ENCODE measurements at regions not wholly inside any gene's neighbourhood (a gene's known extent, or its start where the extent isn't known, plus 50 kb on each side); places are given as distances from the start of the nearest gene placed in this dataset.
"Not testable (repeated sequence)": the region's sequence is repeated elsewhere in the genome, so short reads cannot be mapped to it uniquely, and the experiment has no call there.

DNA sequence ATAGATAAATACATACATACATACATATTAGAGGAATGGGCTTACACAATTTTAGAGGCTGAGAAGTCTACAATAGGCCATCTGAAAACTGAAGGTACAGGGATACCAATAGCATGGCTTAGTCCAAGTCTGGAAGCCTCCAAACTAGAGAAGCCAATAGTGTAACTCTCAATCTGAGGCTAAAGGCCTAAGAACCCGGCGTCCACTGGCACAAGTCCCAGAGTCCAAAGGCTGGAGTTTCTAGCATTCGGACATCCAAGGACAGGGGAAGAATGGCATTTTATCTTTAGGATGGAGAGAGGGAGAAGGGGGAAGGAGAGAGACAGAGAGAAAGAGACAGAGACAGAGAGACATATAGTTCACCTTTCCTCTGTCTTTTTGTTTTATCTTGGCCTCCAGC, 63.7 kb upstream of the SYT4 start:
- DNase-seq, result no peak

DNA sequence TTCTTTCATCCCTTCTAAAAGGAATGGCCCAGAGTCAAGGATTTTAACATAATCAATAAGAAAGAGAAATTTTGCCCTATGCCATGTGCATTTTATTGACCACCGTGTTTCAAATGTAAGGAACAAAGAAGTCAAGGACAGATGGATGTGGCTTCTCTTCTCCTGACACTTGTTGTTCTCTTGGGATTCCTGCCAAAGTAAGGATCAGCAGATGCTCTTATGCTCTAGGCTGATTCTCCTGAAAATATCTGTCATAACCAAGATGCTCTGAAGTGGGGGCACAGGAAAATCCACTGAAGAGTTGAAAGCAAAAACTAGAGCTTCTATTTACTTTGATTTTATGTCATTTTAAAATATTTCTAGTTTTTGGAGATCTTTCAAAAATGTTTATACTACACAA, 72.9 kb upstream of the SYT4 start:
- no peak for DNase-seq

DNA sequence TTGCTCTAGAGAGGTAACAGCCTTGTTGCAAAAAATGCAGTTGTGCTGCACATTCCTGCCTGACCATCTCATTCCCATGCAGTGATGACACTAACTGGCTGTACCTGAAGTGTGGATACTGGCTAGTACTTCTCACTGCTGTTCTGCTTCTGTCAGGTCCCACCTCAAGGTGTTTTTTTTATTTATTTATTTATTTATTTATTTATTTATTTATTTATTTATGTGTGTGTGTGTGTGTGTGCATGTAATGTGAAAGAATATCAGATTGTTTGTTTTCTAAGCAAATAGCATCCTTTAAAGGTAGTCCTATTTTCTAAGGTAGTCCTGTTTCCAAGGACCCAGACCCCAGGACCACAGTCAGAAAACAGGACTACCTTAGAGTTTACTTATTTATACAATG, 87.2 kb upstream of the SYT4 start:
- DNase-seq, result no peak

DNA sequence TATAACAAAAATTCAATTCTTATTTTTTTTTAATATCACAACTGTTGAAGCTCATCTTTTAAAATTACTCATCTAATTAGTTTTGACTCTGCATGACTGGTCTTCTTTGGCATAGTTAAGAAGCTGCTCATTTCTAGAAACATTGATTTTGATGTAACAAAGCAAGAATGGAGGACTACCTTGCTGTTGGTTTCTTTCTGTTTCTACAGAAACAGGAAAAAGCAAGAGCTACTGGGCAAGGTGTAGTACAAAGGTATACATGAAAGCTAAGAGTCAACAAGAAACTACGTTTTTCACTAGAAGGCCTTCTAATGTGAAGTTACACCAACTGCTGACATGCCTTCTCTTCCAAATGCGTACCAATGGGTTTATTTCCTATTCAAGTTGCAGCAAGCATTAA, 90.6 kb upstream of the SYT4 start:
- DNase-seq, result no peak

DNA sequence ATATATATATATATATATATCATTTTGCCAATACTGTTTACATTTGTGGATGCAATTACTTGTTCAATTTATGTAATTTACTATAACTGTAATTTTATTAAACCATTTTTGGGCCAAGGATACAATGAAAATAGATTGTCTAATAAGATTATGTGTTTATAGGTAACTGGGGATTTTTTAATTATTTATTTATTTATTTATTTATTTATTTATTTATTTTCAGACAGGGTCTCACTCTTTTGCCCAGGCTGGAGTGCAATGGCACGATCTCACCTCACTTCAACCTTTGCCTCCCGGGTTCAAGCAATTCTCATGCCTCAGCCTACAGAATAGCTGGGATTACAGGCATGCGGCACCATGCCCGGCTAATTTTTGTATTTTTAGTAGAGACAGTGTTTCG, 92.0 kb upstream of the SYT4 start:
- DNase-seq, result not testable (repeated sequence)

DNA sequence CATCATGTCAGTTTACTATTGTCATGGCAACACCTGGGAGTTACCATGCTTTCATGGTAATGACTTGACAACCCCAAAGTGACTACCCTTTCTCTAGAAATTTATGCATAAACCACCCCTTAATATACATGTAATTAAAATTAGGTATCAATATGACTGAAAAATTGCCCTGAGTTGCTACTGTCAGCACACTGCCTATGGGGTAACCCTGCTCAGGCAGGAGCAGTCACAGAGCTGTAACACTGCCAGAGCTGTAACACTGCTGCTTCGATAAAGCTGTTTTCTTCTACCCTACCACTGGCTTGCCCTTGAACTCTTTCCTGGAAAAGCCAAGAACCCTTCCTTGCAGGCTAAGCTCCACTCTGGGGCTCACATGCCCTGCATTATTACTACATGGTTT, 95.5 kb upstream of the SYT4 start:
- DNase-seq, result no peak

DNA sequence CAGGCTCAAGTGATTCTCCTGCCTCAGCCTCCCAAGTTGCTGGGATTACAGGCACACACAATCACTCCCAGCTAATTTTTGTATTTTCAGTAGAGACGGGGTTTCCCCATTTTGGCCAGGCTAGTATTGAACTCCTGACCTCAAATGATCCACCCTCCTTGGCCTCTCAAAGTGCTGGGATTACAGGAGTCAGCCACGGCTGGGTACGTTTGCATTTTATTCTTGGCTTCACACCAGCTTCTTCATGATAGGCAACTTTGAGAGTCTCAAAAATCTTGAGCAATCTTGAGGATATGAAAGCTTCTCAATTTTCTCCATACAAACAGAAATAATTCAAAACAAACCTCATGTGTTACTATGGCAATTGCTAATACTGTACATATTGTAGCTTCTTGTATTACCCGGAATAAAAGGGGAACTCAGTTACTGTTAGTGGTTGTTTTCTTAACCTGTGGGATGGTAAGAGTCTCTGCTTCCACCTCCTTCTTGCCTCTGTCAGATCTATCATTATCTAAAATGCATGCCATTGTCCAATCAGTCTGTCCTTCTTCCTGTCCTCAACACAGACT, 102.9 kb upstream of the SYT4 start:
- DNase-seq, result no peak

DNA sequence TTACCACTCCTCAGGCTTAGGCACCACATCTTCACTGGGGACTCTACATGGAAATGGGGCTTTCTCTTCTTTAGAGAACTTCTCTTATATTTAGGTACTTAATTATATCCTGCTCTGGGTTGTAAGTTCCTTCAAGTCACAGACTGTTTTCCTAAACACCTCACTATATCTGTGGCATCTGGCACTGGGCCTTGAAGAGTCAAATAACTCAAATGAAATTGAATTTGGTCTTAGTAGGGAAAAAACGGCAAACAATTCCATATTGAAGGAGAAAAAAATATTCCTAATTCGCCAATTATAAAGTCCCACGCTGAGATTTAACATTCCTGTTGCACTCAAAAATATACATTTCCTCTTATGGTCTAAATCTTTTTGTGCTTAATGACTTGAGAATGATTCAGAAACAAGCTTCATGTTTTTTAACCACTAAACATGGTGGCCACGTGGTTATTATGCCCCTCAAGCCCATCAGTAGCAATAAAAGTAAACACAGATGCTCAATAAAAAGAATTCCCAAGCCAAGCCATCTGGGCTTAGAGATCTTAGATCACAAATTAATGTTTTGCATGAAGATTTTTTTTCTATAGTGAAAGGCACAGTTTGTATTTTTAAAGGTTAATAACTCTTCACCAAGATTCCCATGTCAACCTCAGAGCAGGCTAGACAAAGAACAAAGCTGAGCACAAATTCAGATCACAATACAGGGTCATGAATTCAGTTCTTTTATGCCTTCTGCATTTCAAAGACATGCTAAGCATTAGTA, 105.5 kb upstream of the SYT4 start:
- no peak for DNase-seq

DNA sequence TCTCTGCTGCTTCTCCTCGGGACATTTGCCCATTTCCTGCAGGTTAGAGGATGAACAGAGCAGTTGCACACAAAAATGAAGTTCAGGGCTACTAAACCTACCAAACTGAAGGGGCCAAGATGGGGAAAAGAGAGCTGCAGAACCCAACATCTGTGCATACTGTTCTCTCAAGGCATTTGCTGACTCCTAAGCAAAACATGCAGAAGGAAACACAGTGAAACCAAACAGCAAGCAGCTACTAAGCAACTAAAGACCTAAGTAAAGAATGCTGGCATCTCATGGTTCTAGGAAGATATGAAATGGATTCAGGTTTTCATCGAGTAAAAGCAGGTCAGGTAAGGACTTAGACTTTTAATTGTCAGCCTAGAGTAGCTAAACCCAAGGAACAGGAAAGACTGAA, 111.9 kb upstream of the SYT4 start:
- DNase-seq, result no peak

DNA sequence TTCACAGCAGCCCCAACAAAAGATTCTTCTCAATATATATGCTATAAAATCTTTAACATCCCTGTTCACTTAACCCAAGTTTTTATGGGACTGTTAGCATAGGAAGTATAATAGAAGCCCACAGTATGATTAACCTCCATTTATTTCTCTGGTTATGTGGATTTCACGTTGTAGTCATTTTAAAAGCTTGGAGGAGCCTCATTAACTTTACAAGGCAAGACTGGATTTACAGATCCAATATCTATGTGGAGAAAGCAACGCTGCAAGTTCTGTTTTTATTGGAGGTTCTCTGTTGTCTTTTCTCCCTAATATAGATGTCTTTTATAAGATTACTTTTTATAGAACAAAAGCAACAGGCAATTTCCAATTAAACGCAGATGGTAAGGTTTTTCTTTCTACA, 114.9 kb upstream of the SYT4 start:
- DNase-seq, result no peak

DNA sequence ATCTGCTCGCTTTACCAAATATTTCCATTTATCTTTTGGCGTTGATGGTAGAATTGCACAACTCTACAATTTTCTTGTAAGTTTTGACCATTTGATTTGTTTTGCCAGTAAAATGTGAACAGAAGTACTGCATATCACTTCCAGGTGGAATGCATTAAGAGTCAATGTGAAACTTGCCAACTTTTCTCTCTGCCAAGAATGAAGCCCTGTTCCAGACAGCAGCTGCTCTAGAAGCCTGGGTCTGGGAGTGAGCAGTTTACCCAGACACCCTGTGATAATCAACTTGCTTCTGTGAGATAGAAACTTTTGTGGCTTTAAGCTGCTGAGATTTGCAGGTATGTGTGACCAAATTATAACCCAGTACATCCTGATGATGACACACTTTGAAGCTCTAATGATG, 115.9 kb upstream of the SYT4 start:
- no peak for DNase-seq

DNA sequence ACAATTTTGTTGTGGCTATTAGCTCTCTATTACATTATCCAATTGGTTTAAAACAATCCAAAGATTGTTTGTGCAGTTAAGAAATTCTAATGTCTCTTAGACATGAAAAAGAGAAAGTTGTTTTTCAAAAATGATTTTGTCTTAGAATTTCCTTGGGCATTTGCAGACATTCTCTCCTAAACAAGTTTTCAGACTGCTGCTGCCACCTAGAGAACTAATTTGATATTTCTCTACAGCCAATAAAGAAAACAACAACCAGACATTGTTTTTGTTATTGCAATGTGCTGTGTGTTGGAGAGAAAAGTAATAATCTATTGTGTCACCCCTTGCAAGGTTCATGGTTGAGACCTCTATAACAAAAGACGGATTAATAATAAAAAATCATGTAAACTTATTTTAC, 119.0 kb upstream of the SYT4 start:
- no peak for DNase-seq

DNA sequence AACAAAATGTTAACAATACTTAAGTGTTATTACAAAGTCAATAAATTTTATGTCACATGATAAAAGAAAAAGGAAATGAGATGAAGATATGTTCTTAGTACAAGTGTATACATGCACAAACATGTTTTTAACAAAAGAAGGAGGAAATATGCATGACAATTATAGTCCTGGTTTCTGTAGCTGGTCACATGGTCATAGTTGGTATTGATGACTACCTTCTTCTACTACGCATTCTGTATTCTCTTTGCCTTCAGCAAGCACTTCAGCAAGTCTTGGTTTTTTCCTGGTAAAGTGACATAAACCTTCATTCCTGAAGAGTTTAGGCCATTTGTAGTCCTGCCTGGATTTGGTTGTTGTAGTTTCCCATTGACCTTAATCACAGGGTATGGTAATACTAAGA, 121.3 kb upstream of the SYT4 start:
- DNase-seq, result no peak

DNA sequence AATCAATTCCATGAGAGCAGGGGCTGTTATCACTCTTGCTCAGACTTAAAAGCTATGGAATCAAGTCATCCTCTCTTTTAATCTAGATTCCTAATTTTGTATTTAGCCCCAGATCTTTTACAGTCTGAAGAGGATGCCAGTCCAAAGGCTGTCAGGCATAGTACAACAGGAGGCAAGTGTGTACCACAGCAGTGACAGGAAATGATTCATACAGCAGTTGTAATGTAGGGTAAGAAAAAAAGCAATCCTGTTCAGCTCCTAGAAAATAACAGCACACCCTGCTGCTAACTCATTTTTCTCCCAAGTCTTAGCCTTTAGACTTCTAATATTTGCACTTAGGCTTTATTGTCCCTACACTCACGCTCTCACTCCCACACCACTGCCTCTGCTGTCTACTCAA, 127.8 kb upstream of the SYT4 start:
- DNase-seq, result no peak

DNA sequence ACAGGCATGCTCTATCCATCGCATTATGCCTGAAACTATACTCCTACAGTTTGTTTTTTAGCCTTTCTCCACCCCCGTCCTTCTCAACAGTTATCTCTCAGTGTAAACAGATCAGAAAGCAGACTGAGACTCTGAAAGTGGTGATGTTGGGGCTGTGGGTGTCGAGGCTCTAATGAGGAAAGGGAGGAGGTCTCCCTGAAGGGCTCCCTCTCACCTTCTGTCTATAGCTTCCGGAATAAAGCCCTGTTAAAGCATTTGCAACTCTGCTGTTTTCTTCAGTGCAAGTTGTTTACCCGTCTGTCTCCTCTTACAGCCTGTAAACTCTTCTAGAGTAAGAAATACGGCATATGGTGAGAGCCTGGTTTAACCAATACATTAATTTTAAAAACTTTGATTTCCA, 136.7 kb upstream of the SYT4 start:
- DNase-seq, result no peak

DNA sequence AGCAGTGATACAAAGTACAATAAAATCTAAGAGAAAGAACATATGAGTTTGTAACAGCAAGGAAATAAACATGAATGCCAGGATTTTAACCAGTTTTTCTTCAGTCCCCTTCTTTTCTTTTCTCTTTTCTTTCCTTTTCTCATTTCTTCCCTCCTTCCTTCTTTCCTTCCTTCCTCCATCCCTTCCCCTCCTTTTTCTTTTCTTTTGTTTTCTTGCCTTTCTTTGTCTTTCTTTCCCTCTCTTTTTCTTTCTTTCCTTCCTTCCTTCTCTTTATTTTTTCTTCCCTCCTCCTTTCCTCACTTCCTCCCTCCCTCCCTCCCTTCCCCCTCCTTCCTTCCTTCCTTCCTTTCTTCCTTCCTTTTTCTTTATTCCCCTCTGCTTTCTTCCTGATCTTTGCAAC, 142.8 kb upstream of the SYT4 start:
- no peak for DNase-seq

DNA sequence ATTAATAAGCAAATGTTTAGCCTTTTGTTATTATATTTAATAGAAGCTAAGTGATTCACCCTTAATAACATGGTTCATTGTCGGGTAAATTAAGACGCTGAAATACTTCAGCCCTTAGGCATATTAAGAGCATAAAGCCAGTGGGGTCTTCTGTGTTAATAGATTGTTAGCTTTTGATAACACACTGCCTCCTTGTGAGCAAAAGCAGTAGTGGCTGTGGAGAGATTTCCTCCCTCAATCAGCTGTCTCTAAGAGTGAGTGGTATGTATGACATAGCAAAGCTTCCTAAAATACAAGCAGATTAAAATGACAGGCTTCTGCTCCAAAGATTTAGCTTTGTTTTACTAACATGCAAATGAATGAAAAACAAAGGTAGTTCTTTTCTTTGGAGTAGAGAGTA, 143.7 kb upstream of the SYT4 start:
- no peak for DNase-seq

DNA sequence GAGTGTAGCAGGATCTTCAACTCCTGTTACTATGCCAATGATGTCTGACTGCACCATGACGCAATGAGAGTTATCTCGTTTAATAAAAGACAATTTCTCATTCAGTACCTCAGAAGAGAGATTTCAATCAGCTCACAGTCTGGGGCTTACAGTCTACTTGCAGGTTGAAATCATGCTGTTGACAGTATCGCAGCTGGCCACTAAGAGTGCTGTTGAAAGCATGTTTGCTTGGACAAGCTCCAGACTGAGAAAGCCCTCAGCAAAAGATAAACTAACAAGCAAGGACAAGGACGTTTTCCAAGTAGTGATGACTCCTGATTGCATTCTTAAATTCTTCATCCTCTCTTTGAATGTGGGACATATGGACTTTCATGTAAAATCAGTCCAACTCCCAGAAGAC, 145.2 kb upstream of the SYT4 start:
- DNase-seq, result no peak

DNA sequence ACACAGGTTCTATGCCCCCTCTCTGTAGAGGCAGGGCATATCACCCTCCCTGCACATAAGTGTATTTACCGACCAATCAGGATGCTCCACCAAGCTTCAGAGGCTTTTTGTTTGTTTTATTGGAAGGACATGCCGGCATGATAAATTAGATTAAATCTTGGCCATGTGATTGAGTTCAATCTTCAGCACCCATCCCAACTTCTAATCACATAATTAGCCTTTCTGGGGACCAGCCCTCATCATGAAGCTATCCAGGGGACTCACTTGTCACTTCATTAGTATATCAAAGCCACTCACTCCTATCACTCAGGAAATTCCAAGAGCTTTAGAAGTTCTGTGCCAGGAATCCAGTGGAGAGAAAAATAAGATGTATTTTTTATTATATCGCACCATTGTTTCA, 158.6 kb upstream of the SYT4 start:
- no peak for DNase-seq

DNA sequence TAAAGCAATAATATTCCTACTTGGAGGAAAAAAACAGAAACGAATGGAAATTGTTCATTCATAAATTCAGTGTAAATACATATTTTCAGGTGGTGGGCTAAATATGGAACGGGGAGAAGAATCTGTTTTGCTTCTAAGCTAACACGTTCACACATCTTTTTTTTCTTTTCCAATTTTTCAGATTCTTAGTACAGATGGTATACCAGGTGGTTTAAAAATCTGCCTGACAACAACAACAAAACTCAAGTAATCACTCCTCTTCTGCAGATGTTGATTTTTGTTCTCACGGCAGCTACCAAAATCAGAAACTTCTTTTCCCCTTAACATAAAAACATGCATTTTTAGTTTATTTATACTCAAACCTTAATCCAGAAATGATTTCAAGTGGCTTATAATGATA, 164.8 kb upstream of the SYT4 start:
- DNase-seq, result no peak

DNA sequence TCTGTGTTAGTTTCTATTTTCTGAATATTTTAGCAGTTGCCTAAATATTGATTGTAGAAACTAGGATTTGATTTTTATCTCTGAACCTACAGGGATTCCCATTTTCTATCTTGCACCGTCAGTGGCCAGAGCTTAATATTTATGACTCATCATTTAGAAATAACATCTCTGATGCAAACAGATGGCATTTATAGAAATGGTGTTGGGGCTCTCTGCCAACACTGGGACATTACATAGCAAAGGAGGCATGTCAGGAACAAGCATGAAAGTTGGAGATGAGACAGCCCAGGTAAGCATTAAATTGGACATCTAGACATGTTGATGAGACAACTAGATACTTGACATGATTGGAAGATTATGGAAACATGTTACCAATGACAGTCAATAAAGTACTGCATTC, 165.3 kb upstream of the SYT4 start:
- DNase-seq, result no peak

DNA sequence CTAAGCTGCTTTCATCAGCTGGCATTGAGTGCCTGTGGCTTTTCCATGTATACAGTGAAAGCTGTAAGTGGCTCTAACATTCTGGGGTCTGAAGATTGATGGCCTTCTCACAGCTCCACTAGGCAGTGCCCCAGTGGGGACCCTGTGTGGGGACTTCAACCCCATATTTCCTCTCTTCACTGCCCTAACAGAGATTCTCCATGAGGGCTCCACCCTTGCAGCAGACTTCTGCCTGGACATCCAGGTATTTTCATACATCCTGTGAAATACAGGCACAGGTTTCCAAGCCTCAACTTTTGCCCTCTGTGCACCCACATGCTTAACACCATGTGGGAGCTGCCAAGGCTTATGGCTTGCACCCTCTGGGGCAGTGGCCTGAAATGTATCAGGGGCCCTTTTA, 188.2 kb upstream of the SYT4 start:
- no peak for DNase-seq

DNA sequence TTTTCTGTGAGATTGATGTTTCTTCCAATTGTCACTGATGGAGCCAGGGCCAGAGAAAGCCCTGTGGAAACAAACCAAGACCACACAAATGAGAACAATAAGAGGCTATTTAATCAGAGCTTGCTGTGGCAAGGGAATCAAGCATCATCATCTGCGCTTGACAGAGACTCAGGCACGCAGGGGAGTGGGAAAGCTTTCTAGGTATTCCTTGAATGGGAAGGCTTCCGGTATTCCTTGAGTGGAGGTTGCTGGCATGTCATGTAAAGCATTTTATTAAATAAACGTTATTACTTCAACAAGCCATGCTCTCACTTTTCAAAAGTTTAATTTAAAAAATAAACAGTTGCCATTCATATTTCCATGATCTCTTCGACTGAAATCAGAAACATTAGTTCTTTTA, 194.6 kb upstream of the SYT4 start:
- no peak for DNase-seq

DNA sequence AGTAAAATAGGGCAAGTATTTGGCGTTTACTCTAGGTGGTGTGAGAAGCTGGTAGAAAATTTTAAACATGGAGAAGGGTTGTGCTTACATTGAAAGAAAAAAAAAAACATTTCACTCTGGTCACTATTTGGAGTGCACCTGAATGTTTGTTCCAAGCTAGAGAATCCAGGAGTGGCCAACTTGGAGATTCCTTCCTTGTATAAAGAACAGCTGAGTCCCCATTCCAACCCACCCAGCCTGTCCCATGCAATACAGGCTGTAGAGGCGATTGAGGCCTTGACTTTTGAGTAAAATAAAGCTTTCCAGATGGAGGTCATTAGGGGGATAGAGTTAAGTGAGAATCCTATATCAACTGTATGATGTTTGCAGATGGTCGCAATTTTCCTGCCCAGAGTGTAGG, 203.8 kb upstream of the SYT4 start:
- no peak for DNase-seq

DNA sequence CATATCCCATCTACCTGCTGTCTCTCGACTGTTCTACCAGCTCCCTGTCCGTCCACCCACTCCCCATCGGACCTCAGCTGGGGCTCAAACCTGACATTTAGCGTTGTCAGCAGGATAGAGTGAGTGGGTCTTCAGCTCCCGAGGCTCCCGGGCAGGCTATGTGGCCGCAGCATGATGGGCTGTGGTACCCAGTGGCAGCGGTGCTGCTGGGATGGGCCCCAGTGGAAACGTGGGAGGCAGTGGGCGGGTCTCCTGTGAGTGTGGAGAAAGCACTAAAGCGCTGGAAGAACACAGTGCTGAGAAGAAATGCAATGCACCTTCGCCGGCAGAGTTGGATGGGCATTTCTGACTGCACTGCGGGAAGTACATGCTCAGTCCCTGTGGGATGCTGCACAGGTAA, 204.8 kb upstream of the SYT4 start:
- DNase-seq, result no peak
